ENCODE measurements at regions not wholly inside any gene's neighbourhood (a gene's known extent, or its start where the extent isn't known, plus 50 kb on each side); places are given as distances from the start of the nearest gene placed in this dataset.

- Histone ChIP-seq H3K4me1 (no peaks in the 10 kb centered on the region), H3K9me3 (no peaks in the 10 kb centered on the region), H3K27ac (no peak overlapping the region), H3K4me3 (no peak overlapping the region), H3K36me3 (ENCODE audit: insufficient read depth in 1 of 2, low read depth in 1 of 2) (no peaks in the 10 kb centered on the region), H3K27me3 (ENCODE audit: insufficient read depth in 3 of 3, low read length in 2 of 3) (no peaks in the 10 kb centered on the region)
- no peak for DNase-seq
- ATAC-seq, result no peak
- 53 to 61% (median 57%) methylated on average over 5 of the region's 5 CpGs for WGBS, 3 donors
- intact Hi-C loops (cut with DNase I), result no loop called here
- no peak for TF ChIP-seq CTCF (IDR thresholded peaks at IDR 0.05)
Measured at GRCh38 chr1:48077795-48078222, 80.6 kb upstream of the TRABD2B start.

- TF ChIP-seq CTCF (IDR thresholded peaks at IDR 0.05), result no peak
- ATAC-seq (no peak), DNase-seq (no peak)
Measured at GRCh38 chr1:48076017-48076416, 78.8 kb upstream of the TRABD2B start.

GRCh38 chr1:48073798-48074530, 76.8 kb upstream of the TRABD2B start:
- intact Hi-C loops (cut with DNase I), result no loop called here
- H3K9me3 ChIP-seq, result no peaks in the 10 kb centered on the region
- H3K4me1 ChIP-seq, result no peaks in the 10 kb centered on the region
- no peaks in the 10 kb centered on the region for H3K36me3 ChIP-seq (ENCODE audit: insufficient read depth in 1 of 2, low read depth in 1 of 2)
- no peak for TF ChIP-seq CTCF (IDR thresholded peaks at IDR 0.05)
- H3K27ac ChIP-seq, result no peak overlapping the region
- no peak overlapping the region for H3K4me3 ChIP-seq
- 62 to 67% (median 66%) methylated on average over 12 of the region's 12 CpGs for WGBS, 3 donors
- DNase-seq (no peak), ATAC-seq (no peak)
- H3K27me3 ChIP-seq (ENCODE audit: insufficient read depth in 3 of 3, low read length in 2 of 3), result no peaks in the 10 kb centered on the region

More at GRCh38 chr1:48076017-48076416, 78.8 kb upstream of the TRABD2B start:
- Histone ChIP-seq H3K4me1 (no peaks in the 10 kb centered on the region), H3K36me3 (ENCODE audit: insufficient read depth in 1 of 2, low read depth in 1 of 2) (no peaks in the 10 kb centered on the region), H3K9me3 (no peaks in the 10 kb centered on the region), H3K27me3 (ENCODE audit: insufficient read depth in 3 of 3, low read length in 2 of 3) (no peaks in the 10 kb centered on the region), H3K27ac (no peak overlapping the region), H3K4me3 (no peak overlapping the region)
- intact Hi-C loops (cut with DNase I), result no loop called here

- no peaks in the 10 kb centered on the region for H3K9me3 ChIP-seq
- no peak for DNase-seq
- no peak for ATAC-seq
- no peak for TF ChIP-seq CTCF (IDR thresholded peaks at IDR 0.05)
- H3K4me3 ChIP-seq, result no peak overlapping the region
- intact Hi-C loops (cut with DNase I), result no loop called here
- H3K27ac ChIP-seq, result no peak overlapping the region
- no peaks in the 10 kb centered on the region for H3K4me1 ChIP-seq
- WGBS, 3 donors, result 78 to 84% (median 82%) methylated on average over 1 of the region's 1 CpG
- H3K27me3 ChIP-seq (ENCODE audit: insufficient read depth in 3 of 3, low read length in 2 of 3), result no peaks in the 10 kb centered on the region
- H3K36me3 ChIP-seq (ENCODE audit: insufficient read depth in 1 of 2, low read depth in 1 of 2), result no peaks in the 10 kb centered on the region
Measured at GRCh38 chr1:48071513-48071912, 74.3 kb upstream of the TRABD2B start.

GRCh38 chr1:48070396-48070750, 73.2 kb upstream of the TRABD2B start:
- H3K27me3 ChIP-seq (ENCODE audit: insufficient read depth in 3 of 3, low read length in 2 of 3), result no peaks in the 10 kb centered on the region
- 67 to 73% (median 71%) methylated on average over 4 of the region's 4 CpGs for WGBS, 3 donors
- TF ChIP-seq CTCF (IDR thresholded peaks at IDR 0.05), result no peak
- H3K4me3 ChIP-seq, result no peak overlapping the region
- DNase-seq (no peak), ATAC-seq (no peak)
- H3K9me3 ChIP-seq, result no peaks in the 10 kb centered on the region
- intact Hi-C loops (cut with DNase I), result no loop called here
- no peak overlapping the region for H3K27ac ChIP-seq
- H3K4me1 ChIP-seq, result no peaks in the 10 kb centered on the region
- H3K36me3 ChIP-seq (ENCODE audit: insufficient read depth in 1 of 2, low read depth in 1 of 2), result no peaks in the 10 kb centered on the region

Measured in psoas muscle (tissue), 7 donors.